Fibroblast of villous mesenchyme (primary cell): ENCODE measurements at regions not wholly inside any gene's neighbourhood (a gene's known extent, or its start where the extent isn't known, plus 50 kb on each side); places are given as distances from the start of the nearest gene placed in this dataset.

Experiments used
- DNase-seq: peaks from one replicate; pipeline ENCODE4 v3.0.0-alpha.2; 2010; ENCODE audit warnings: low read depth
- H3K4me3 ChIP-seq: 2 replicates; pipeline ENCODE4 v1.5.1; 2011; ENCODE audit warnings: low read depth, mild to moderate bottlenecking, low read length
- CTCF ChIP-seq: IDR thresholded peaks from 2 replicates; pipeline ENCODE4 v1.5.1; 2012; ENCODE audit warnings: low read depth, mild to moderate bottlenecking, low read length; ENCODE audit not compliant: insufficient read depth

GRCh38 chr2:188922191-188922590, 52.0 kb upstream of the COL3A1 start:
- no peak for TF ChIP-seq CTCF
- no peak overlapping the region for H3K4me3 ChIP-seq
- no peak for DNase-seq
